Mesothelial cell of epicardium (in vitro differentiated cells): ENCODE measurements at regions not wholly inside any gene's neighbourhood (a gene's known extent, or its start where the extent isn't known, plus 50 kb on each side); places are given as distances from the start of the nearest gene placed in this dataset.

Experiments used
- DNase-seq, 2 experiments: peaks; one replicate each; pipeline ENCODE4 v3.0.0; 2021; ENCODE audit warnings: low spot score in 2 of 2; ENCODE audit not compliant: unreplicated experiment in 2 of 2
- H3K27ac Mint-ChIP-seq: 2 replicates; pipeline ENCODE4 v1.8.0; 2021; ENCODE audit warnings: mixed read lengths
- H3K27me3 Mint-ChIP-seq: 2 replicates; pipeline ENCODE4 v1.8.0; 2021; ENCODE audit warnings: low read depth, mixed read lengths
- H3K36me3 Mint-ChIP-seq: 2 replicates; pipeline ENCODE4 v1.8.0; 2021; ENCODE audit warnings: mixed read lengths
- H3K4me1 Mint-ChIP-seq: 2 replicates; pipeline ENCODE4 v1.8.0; 2021; ENCODE audit warnings: mixed read lengths
- H3K4me3 Mint-ChIP-seq: 2 replicates; pipeline ENCODE4 v1.8.0; 2021; ENCODE audit warnings: mild to moderate bottlenecking, moderate library complexity, mixed read lengths
- H3K9me3 Mint-ChIP-seq: 2 replicates; pipeline ENCODE4 v1.8.0; 2021; ENCODE audit warnings: mixed read lengths
- CTCF ChIP-seq: fragments of 200-600 bp; sonication (generic); IDR thresholded peaks from one replicate; pipeline ENCODE4 v1.5.0; 2021; ENCODE audit warnings: antibody characterized with exemption; ENCODE audit not compliant: unreplicated experiment

GRCh38 chr6:68343901-68344300 lies 291.2 kb upstream of the ADGRB3 start:
- Mint-ChIP-seq H3K36me3 (no peaks in the 10 kb centered on the region), H3K4me1 (peaks cover 4% of the 10 kb centered on the region), H3K4me3 (no peak overlapping the region), H3K9me3 (no peaks in the 10 kb centered on the region), H3K27me3 (no peaks in the 10 kb centered on the region), H3K27ac (no peak overlapping the region)
- TF ChIP-seq CTCF: no peak
- DNase-seq: no peak

- TF ChIP-seq CTCF: no peak
- no peak overlapping the region for H3K4me3 Mint-ChIP-seq
- no peaks in the 10 kb centered on the region for H3K9me3 Mint-ChIP-seq
- H3K36me3 Mint-ChIP-seq: no peaks in the 10 kb centered on the region
- DNase-seq: no peak
- H3K27ac Mint-ChIP-seq: no peak overlapping the region
- no peaks in the 10 kb centered on the region for H3K27me3 Mint-ChIP-seq
- peaks cover 4% of the 10 kb centered on the region for H3K4me1 Mint-ChIP-seq
Observed at GRCh38 chr6:68342286-68342685, 292.8 kb upstream of the ADGRB3 start.

GRCh38 chr6:68339488-68340131 lies 295.5 kb upstream of the ADGRB3 start:
- Mint-ChIP-seq H3K27me3 (no peaks in the 10 kb centered on the region), H3K36me3 (no peaks in the 10 kb centered on the region), H3K4me3 (no peak overlapping the region), H3K27ac (no peak overlapping the region), H3K4me1 (peaks cover 4% of the 10 kb centered on the region), H3K9me3 (no peaks in the 10 kb centered on the region)
- DNase-seq: no peak
- no peak for TF ChIP-seq CTCF

- no peak overlapping the region for H3K4me3 Mint-ChIP-seq
- H3K4me1 Mint-ChIP-seq: no peaks in the 10 kb centered on the region
- no peaks in the 10 kb centered on the region for H3K9me3 Mint-ChIP-seq
- no peak for TF ChIP-seq CTCF
- no peaks in the 10 kb centered on the region for H3K27me3 Mint-ChIP-seq
- DNase-seq: no peak
- H3K27ac Mint-ChIP-seq: no peak overlapping the region
- H3K36me3 Mint-ChIP-seq: no peaks in the 10 kb centered on the region
Observed at GRCh38 chr6:68333442-68333841, 301.6 kb upstream of the ADGRB3 start.

- no peak for DNase-seq
- Mint-ChIP-seq H3K27ac (no peak overlapping the region), H3K4me3 (no peak overlapping the region), H3K9me3 (no peaks in the 10 kb centered on the region), H3K4me1 (no peaks in the 10 kb centered on the region), H3K27me3 (peaks cover 1% of the 10 kb centered on the region), H3K36me3 (no peaks in the 10 kb centered on the region)
- TF ChIP-seq CTCF: no peak
Observed at GRCh38 chr6:68328156-68328555, 306.9 kb upstream of the ADGRB3 start.

- Mint-ChIP-seq H3K9me3 (no peaks in the 10 kb centered on the region), H3K36me3 (no peaks in the 10 kb centered on the region), H3K4me1 (no peaks in the 10 kb centered on the region), H3K27ac (no peak overlapping the region), H3K27me3 (peaks cover 8% of the 10 kb centered on the region), H3K4me3 (no peak overlapping the region)
- no peak for DNase-seq
- no peak for TF ChIP-seq CTCF
Observed at GRCh38 chr6:68326762-68327161, 308.3 kb upstream of the ADGRB3 start.
